ENCODE measurements at regions not wholly inside any gene's neighbourhood (a gene's known extent, or its start where the extent isn't known, plus 50 kb on each side); places are given as distances from the start of the nearest gene placed in this dataset.

- Histone ChIP-seq H3K9me3 (replicated peaks in 1 of 3) (no peaks in the 10 kb centered on the region), H3K27ac (no peak overlapping the region), H3K27me3 (no peaks in the 10 kb centered on the region), H3K36me3 (replicated peaks in 1 of 2) (no peaks in the 10 kb centered on the region), H3K4me1 (replicated peaks in 1 of 2) (no peaks in the 10 kb centered on the region), H3K4me3 (no peak overlapping the region)
- intact Hi-C loops (cut with DNase I) = no loop called here
- no peak for DNase-seq
- 35 to 47% (median 42%) methylated on average over 2 of the region's 2 CpGs for WGBS, 4 donors
- TF ChIP-seq, protein P1, sequence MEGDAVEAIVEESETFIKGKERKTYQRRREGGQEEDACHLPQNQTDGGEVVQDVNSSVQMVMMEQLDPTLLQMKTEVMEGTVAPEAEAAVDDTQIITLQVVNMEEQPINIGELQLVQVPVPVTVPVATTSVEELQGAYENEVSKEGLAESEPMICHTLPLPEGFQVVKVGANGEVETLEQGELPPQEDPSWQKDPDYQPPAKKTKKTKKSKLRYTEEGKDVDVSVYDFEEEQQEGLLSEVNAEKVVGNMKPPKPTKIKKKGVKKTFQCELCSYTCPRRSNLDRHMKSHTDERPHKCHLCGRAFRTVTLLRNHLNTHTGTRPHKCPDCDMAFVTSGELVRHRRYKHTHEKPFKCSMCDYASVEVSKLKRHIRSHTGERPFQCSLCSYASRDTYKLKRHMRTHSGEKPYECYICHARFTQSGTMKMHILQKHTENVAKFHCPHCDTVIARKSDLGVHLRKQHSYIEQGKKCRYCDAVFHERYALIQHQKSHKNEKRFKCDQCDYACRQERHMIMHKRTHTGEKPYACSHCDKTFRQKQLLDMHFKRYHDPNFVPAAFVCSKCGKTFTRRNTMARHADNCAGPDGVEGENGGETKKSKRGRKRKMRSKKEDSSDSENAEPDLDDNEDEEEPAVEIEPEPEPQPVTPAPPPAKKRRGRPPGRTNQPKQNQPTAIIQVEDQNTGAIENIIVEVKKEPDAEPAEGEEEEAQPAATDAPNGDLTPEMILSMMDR (IDR thresholded peaks at IDR 0.05) = no peak
- no peak for TF ChIP-seq POLR2A (IDR thresholded peaks at IDR 0.05)
Observed at GRCh38 chr22:33116841-33117547, 58.8 kb upstream of the SYN3 start.

GRCh38 chr22:33114565-33114964 is 56.4 kb upstream of the SYN3 start:
- no peak for TF ChIP-seq POLR2A (IDR thresholded peaks at IDR 0.05)
- TF ChIP-seq, protein P1 (IDR thresholded peaks at IDR 0.05) = no peak
- Histone ChIP-seq H3K27me3 (no peaks in the 10 kb centered on the region), H3K4me3 (no peak overlapping the region), H3K36me3 (replicated peaks in 1 of 2) (no peaks in the 10 kb centered on the region), H3K27ac (no peak overlapping the region), H3K9me3 (replicated peaks in 1 of 3) (no peaks in the 10 kb centered on the region), H3K4me1 (replicated peaks in 1 of 2) (peaks cover 0 to 3% of the 10 kb centered on the region in 2 donors)
- no peak for DNase-seq
- intact Hi-C loops (cut with DNase I) = no loop called here

- intact Hi-C loops (cut with DNase I) = no loop called here
- Histone ChIP-seq H3K9me3 (replicated peaks in 1 of 3) (no peaks in the 10 kb centered on the region), H3K27ac (no peak overlapping the region), H3K36me3 (replicated peaks in 1 of 2) (no peaks in the 10 kb centered on the region), H3K4me1 (replicated peaks in 1 of 2) (peaks cover 0 to 6% of the 10 kb centered on the region in 2 donors), H3K4me3 (no peak overlapping the region), H3K27me3 (no peaks in the 10 kb centered on the region)
- no peak for DNase-seq
- 20 to 50% (median 37%) methylated on average over 1 of the region's 1 CpG for WGBS, 4 donors
- TF ChIP-seq POLR2A (IDR thresholded peaks at IDR 0.05) = no peak
- TF ChIP-seq, protein P1 (IDR thresholded peaks at IDR 0.05) = no peak
Observed at GRCh38 chr22:33112580-33112979, 54.4 kb upstream of the SYN3 start.

DNA sequence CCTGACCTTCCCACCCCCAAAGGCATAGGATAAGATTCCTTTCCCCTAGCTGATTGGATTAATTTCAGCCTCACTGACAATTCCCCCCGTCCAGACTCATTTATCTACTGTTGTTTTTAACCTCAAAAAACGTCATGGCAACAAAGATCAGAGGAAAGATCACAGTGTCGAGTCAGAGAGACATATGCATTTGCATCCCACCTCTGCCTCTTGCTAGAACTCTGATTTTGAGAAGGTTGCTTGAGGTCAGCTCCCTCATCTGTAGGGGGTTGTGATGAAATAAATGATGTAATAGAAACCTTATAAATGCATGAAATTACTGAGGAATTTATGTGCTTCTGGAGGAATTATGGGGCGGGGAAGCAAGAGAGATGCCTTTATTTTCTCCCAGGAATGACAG is 53.3 kb upstream of the SYN3 start:
- TF ChIP-seq POLR2A (IDR thresholded peaks at IDR 0.05) = no peak
- Histone ChIP-seq H3K9me3 (replicated peaks in 1 of 3) (no peaks in the 10 kb centered on the region), H3K36me3 (replicated peaks in 1 of 2) (no peaks in the 10 kb centered on the region), H3K27ac (peak overlapping the region in 1 of 5 donors; percentile 25), H3K27me3 (no peaks in the 10 kb centered on the region), H3K4me1 (replicated peaks in 1 of 2) (peaks cover 0 to 6% of the 10 kb centered on the region in 2 donors), H3K4me3 (no peak overlapping the region)
- intact Hi-C loops (cut with DNase I) = no loop called here
- no peak for DNase-seq
- 15 to 38% (median 29%) methylated on average over 4 of the region's 4 CpGs for WGBS, 4 donors

DNA sequence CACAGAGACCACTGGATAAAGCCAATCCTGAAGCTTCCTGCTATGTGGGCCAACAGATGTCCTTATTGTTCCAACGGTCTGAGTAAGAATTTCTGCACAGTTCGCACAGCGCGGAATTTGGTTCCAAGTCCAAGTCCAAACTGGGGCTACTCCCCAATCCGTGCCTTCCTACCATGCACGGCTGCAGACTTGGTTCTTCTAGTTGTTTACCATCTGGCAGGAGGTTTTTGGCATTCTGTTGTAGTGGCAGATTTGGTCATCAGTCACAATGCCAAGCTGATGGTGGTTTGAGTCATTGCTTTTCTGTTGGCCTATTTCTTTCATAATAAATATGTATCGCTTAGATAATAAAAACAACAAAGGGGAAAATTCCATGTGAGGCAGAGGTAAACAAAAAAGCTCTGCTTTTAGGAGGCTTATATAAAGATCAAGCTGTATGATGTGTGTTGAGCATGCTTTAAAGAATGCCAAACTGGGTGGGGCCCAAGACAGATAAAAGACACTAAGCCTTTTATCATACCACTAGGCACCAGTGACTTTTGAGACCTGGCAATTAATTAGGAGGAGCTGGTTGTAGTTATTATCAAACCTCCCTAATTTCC is 52.5 kb upstream of the SYN3 start:
- TF ChIP-seq, protein P1 (IDR thresholded peaks at IDR 0.05) = no peak
- TF ChIP-seq POLR2A (IDR thresholded peaks at IDR 0.05) = no peak
- 51 to 64% (median 61%) methylated on average over 7 of the region's 7 CpGs for WGBS, 4 donors

More for the DNA sequence above, 52.5 kb upstream of the SYN3 start:
- Histone ChIP-seq H3K4me1 (replicated peaks in 1 of 2) (peaks cover 0 to 6% of the 10 kb centered on the region in 2 donors), H3K4me3 (no peak overlapping the region), H3K36me3 (replicated peaks in 1 of 2) (no peaks in the 10 kb centered on the region), H3K27me3 (no peaks in the 10 kb centered on the region), H3K27ac (peak overlapping the region in 3 of 5 donors; percentile 25 to 61 (median 49)), H3K9me3 (replicated peaks in 1 of 3) (no peaks in the 10 kb centered on the region)
- intact Hi-C loops (cut with DNase I) = no loop called here
- peak; percentile 16 to 69 (median 46) for DNase-seq

Data from adrenal gland (tissue), 9 donors.